Mesenchymal stem cell (in vitro differentiated cells and primary cell): ENCODE measurements at regions not wholly inside any gene's neighbourhood (a gene's known extent, or its start where the extent isn't known, plus 50 kb on each side); places are given as distances from the start of the nearest gene placed in this dataset.

Source experiments
- DNase-seq: peaks from one replicate; pipeline ENCODE4 v3.0.0-alpha.2; 2013
- H2AFZ ChIP-seq: one replicate; pipeline ENCODE4 v1.6.1; 2013; ENCODE audit warnings: low read depth, mild to moderate bottlenecking, control low read depth, inconsistent platforms, low read length, moderate library complexity
- H2AK5ac ChIP-seq: 2 replicates; pipeline ENCODE4 v1.6.1; 2013; ENCODE audit warnings: low read length, moderate library complexity, mild to moderate bottlenecking, inconsistent platforms; ENCODE audit not compliant: severe bottlenecking
- H2BK120ac ChIP-seq: one replicate; pipeline ENCODE4 v1.6.1; 2013; ENCODE audit warnings: low read depth, mild to moderate bottlenecking, inconsistent platforms, low read length, moderate library complexity
- H2BK12ac ChIP-seq, 2 experiments: one replicate each; pipeline ENCODE4 v1.6.1; 2013; ENCODE audit warnings: inconsistent platforms in 2 of 2, low read length in 2 of 2, mild to moderate bottlenecking in 2 of 2, moderate library complexity in 2 of 2, control low read depth in 1 of 2
- H2BK15ac ChIP-seq: one replicate; pipeline ENCODE4 v1.6.1; 2013; ENCODE audit warnings: mild to moderate bottlenecking, low read depth, inconsistent platforms; ENCODE audit not compliant: poor library complexity, severe bottlenecking
- H2BK5ac ChIP-seq: 2 replicates; pipeline ENCODE4 v1.6.1; 2013; ENCODE audit warnings: low read depth, mild to moderate bottlenecking, low read length, control low read depth, inconsistent platforms; ENCODE audit not compliant: poor library complexity, severe bottlenecking
- H3K14ac ChIP-seq, 2 experiments: one replicate each; pipeline ENCODE4 v1.6.1; 2013; ENCODE audit warnings: inconsistent platforms in 2 of 2, low read length in 2 of 2, control low read depth in 1 of 2, mild to moderate bottlenecking in 1 of 2, moderate library complexity in 1 of 2
- H3K18ac ChIP-seq, 2 experiments: one replicate each; pipeline ENCODE4 v1.6.1; 2013; ENCODE audit warnings: inconsistent platforms in 2 of 2, low read length in 2 of 2, control low read depth in 1 of 2, low read depth in 1 of 2, mild to moderate bottlenecking in 1 of 2
- H3K23ac ChIP-seq, 2 experiments: one replicate each; pipeline ENCODE4 v1.6.1; 2013; ENCODE audit warnings: inconsistent platforms in 2 of 2, low read length in 2 of 2, mild to moderate bottlenecking in 2 of 2, moderate library complexity in 2 of 2, control low read depth in 1 of 2
- H3K27ac ChIP-seq: 2 replicates; pipeline ENCODE4 v1.5.1; 2013; ENCODE audit warnings: mild to moderate bottlenecking, moderate library complexity, low read length, control low read depth, inconsistent platforms; ENCODE audit not compliant: poor library complexity, severe bottlenecking
- H3K27me3 ChIP-seq, 2 experiments: 2 replicates each; pipeline versions ENCODE4 v1.6.1 to v1.7.0; 2013; ENCODE audit warnings: low read length in 2 of 2, mild to moderate bottlenecking in 2 of 2, moderate library complexity in 2 of 2, control low read depth in 1 of 2, inconsistent platforms in 1 of 2; ENCODE audit not compliant: control insufficient read depth in 1 of 2, insufficient read depth in 1 of 2
- H3K36me3 ChIP-seq, 2 experiments: 2 replicates each; pipeline versions ENCODE4 v1.6.1 to v1.7.0; 2013; ENCODE audit warnings: low read length in 2 of 2, control low read depth in 1 of 2, inconsistent platforms in 1 of 2, low read depth in 1 of 2, mild to moderate bottlenecking in 1 of 2; ENCODE audit not compliant: insufficient read depth in 2 of 2, control insufficient read depth in 1 of 2
- H3K4ac ChIP-seq, 2 experiments: one replicate each; pipeline ENCODE4 v1.6.1; 2013; ENCODE audit warnings: inconsistent platforms in 2 of 2, low read length in 2 of 2, mild to moderate bottlenecking in 2 of 2, moderate library complexity in 2 of 2, control low read depth in 1 of 2, low read depth in 1 of 2
- H3K4me1 ChIP-seq: 2 replicates; pipeline ENCODE4 v1.6.1; 2013; ENCODE audit warnings: low read depth, low read length, control low read depth; ENCODE audit not compliant: control insufficient read depth, insufficient read depth
- H3K4me2 ChIP-seq: 2 replicates; pipeline ENCODE4 v1.6.1; 2013; ENCODE audit warnings: low read length, mild to moderate bottlenecking, inconsistent platforms; ENCODE audit not compliant: poor library complexity, severe bottlenecking
- H3K4me3 ChIP-seq, 2 experiments: 2 replicates each; pipeline versions ENCODE4 v1.5.1 to v1.7.0; 2013; ENCODE audit warnings: low read length in 2 of 2, mild to moderate bottlenecking in 2 of 2, control low read depth in 1 of 2, low read depth in 1 of 2; ENCODE audit not compliant: insufficient read depth in 1 of 2
- H3K79me1 ChIP-seq: replicated peaks from 2 replicates; pipeline ENCODE4 v1.6.1; 2013; ENCODE audit warnings: mild to moderate bottlenecking, control low read depth, low read length, inconsistent platforms; ENCODE audit not compliant: poor library complexity, severe bottlenecking
- H3K9ac ChIP-seq: 2 replicates; pipeline ENCODE4 v1.7.0; 2013; ENCODE audit warnings: mild to moderate bottlenecking, low read length, moderate library complexity
- H3K9me3 ChIP-seq: 2 replicates; pipeline ENCODE4 v1.7.0; 2013; ENCODE audit warnings: mild to moderate bottlenecking, low read length; ENCODE audit not compliant: control insufficient read depth
- H4K8ac ChIP-seq: one replicate; pipeline ENCODE4 v1.6.1; 2013; ENCODE audit warnings: inconsistent platforms, mild to moderate bottlenecking, low read length, moderate library complexity
- H4K91ac ChIP-seq: one replicate; pipeline ENCODE4 v1.6.1; 2013; ENCODE audit warnings: mild to moderate bottlenecking, low read length, inconsistent platforms
- WGBS: methylation state at CpG from one replicate; pipeline ENCODE4 v1.1.7; 2013; ENCODE audit warnings: mixed read lengths; 5-methylcytosine and 5-hydroxymethylcytosine counted together

DNA sequence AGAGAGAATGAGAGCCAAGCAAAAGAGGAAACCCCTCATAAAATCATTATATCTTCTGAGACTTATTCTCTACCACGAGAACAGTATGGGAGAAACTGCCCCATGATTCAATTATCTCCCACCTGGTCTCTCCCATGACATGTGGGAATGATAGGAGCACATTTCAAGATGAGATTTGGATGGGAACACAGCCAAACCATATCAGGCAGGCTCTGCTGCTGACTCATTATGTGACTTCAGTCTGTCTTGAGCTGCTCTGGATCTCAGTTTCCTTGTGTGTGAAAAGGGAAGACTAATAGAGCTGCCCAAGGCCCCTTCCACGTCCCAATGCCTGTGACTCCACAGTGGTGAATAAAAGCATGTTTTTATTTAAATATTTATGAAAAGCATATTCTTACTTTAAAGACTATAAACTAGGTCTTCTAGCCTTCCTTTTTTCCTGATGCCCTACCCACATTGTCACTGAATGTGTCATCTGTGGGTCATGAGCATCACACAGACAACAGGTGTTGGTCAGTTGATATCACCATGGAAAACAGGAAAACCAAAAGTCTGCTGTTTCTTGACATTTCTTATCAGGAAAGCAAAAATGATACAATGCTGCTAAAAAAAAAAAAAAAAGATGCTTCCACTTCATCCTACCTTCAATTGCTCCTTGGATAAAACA, 96.0 kb upstream of the PPP2R3A start:
- peaks cover 23% of the 10 kb centered on the region for H3K9me3 ChIP-seq
- no peak overlapping the region for H4K91ac ChIP-seq
- H3K27ac ChIP-seq = no peak overlapping the region
- no peaks in the 10 kb centered on the region for H3K4me1 ChIP-seq
- no CpG with 5 or more reads among the region's 2 CpGs for WGBS
- no peak overlapping the region for H3K18ac ChIP-seq
- no peak overlapping the region for H2AFZ ChIP-seq
- H2BK120ac ChIP-seq = no peak overlapping the region
- H3K79me1 ChIP-seq = no peaks in the 10 kb centered on the region
- H3K4ac ChIP-seq = no peak overlapping the region
- no peak for DNase-seq
- no peak overlapping the region for H3K4me2 ChIP-seq
- no peaks in the 10 kb centered on the region for H3K27me3 ChIP-seq
- no peak overlapping the region for H2AK5ac ChIP-seq
- no peak overlapping the region for H3K23ac ChIP-seq
- no peak overlapping the region for H3K9ac ChIP-seq
- H3K14ac ChIP-seq = no peak overlapping the region
- no peaks in the 10 kb centered on the region for H3K36me3 ChIP-seq
- no peak overlapping the region for H2BK15ac ChIP-seq
- no peak overlapping the region for H2BK12ac ChIP-seq
- H4K8ac ChIP-seq = no peak overlapping the region
- H3K4me3 ChIP-seq = no peak overlapping the region
- H2BK5ac ChIP-seq = no peak overlapping the region

DNA sequence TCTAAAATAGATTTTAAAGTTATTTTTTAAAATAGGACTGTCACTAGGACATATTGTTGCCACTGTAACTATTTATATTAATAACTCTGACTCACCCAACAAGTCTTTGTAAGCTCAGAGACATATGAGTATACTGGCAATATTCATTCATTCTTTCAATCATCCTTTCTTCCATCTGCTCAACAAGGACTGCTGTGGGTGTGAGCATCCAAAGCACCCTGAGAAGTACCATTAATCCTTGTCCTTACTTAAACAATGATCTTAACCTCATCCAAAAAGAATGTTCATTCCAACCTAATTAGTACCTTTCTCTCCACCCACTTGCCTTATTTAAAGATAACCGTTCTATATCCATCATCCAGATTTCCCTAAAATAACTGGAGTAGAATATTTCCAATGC, 94.2 kb upstream of the PPP2R3A start:
- no peak overlapping the region for H3K4ac ChIP-seq
- 80% methylated on average over 1 of the region's 1 CpG for WGBS
- H2BK12ac ChIP-seq = no peak overlapping the region
- no peaks in the 10 kb centered on the region for H3K4me1 ChIP-seq
- no peak overlapping the region for H2BK120ac ChIP-seq
- H3K14ac ChIP-seq = no peak overlapping the region
- no peak overlapping the region for H4K91ac ChIP-seq
- no peak overlapping the region for H3K18ac ChIP-seq
- H3K79me1 ChIP-seq = no peaks in the 10 kb centered on the region
- H3K9me3 ChIP-seq = peaks cover 31% of the 10 kb centered on the region
- no peaks in the 10 kb centered on the region for H3K27me3 ChIP-seq
- H3K23ac ChIP-seq = no peak overlapping the region
- no peak overlapping the region for H3K4me3 ChIP-seq
- no peak overlapping the region for H3K4me2 ChIP-seq
- H2BK15ac ChIP-seq = no peak overlapping the region
- H4K8ac ChIP-seq = no peak overlapping the region
- H2AK5ac ChIP-seq = no peak overlapping the region
- H3K27ac ChIP-seq = no peak overlapping the region
- no peak overlapping the region for H2AFZ ChIP-seq
- DNase-seq = no peak
- H3K9ac ChIP-seq = no peak overlapping the region
- H2BK5ac ChIP-seq = no peak overlapping the region
- H3K36me3 ChIP-seq = no peaks in the 10 kb centered on the region

DNA sequence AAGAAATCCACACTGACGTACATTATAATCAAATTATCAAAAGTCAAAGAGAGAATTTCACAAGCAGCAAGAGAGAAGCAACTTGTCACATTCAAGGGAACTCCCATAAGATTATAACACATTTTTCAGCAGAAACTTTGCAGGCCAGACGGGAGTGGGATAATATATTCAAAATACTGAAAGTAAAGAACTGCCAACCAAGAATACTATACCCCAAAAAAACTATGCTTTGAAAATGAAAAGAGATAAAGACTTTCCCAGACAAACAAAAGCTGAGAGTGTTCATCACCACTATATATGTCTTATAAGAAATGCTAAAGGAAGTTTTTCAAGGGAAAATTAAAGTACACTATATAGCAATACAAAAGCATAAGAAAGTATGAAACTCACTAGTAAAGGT, 91.5 kb upstream of the PPP2R3A start:
- Histone ChIP-seq H3K9ac (no peak overlapping the region), H3K18ac (no peak overlapping the region), H3K14ac (no peak overlapping the region), H3K4me2 (no peak overlapping the region), H3K36me3 (no peaks in the 10 kb centered on the region), H3K4ac (no peak overlapping the region), H2BK120ac (no peak overlapping the region), H3K23ac (no peak overlapping the region), H3K4me1 (no peaks in the 10 kb centered on the region), H2BK5ac (no peak overlapping the region), H2BK15ac (no peak overlapping the region), H3K9me3 (peaks cover 34% of the 10 kb centered on the region), H3K27me3 (no peaks in the 10 kb centered on the region), H3K4me3 (no peak overlapping the region), H4K91ac (no peak overlapping the region), H2AK5ac (no peak overlapping the region), H3K27ac (no peak overlapping the region), H2AFZ (no peak overlapping the region), H3K79me1 (no peaks in the 10 kb centered on the region), H4K8ac (no peak overlapping the region), H2BK12ac (no peak overlapping the region)
- no peak for DNase-seq
- 67% methylated on average over 1 of the region's 2 CpGs for WGBS

DNA sequence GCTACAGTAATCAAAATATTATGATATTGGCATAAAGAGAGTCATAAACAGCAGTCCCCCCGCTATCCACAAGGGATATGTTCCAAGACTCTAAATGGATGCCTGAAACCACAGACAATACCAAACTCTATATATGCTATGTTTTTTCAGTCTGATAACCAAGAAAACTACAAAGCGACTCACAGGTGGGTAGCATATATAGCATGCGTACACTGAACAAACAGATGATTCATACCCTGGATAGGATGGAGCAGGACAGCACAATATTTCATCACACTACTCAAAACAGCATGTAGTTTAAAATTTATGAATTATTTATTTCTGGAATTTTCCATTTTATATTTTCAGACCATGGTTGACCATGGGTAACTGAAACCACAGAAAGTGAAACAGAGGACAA, 87.0 kb upstream of the PPP2R3A start:
- Histone ChIP-seq H4K91ac (no peak overlapping the region), H3K23ac (no peak overlapping the region), H4K8ac (no peak overlapping the region), H3K4me1 (no peaks in the 10 kb centered on the region), H3K9me3 (peaks cover 21% of the 10 kb centered on the region), H2AK5ac (no peak overlapping the region), H3K4ac (no peak overlapping the region), H3K18ac (no peak overlapping the region), H3K4me2 (no peak overlapping the region), H2AFZ (no peak overlapping the region), H3K79me1 (no peaks in the 10 kb centered on the region), H3K36me3 (no peaks in the 10 kb centered on the region), H2BK5ac (no peak overlapping the region), H2BK12ac (no peak overlapping the region), H3K9ac (no peak overlapping the region), H3K27me3 (no peaks in the 10 kb centered on the region), H2BK15ac (no peak overlapping the region), H2BK120ac (no peak overlapping the region), H3K27ac (no peak overlapping the region), H3K14ac (no peak overlapping the region), H3K4me3 (no peak overlapping the region)
- no peak for DNase-seq
- 80% methylated on average over 3 of the region's 3 CpGs for WGBS
